SK-MEL-5 (cell line): ENCODE measurements at regions not wholly inside any gene's neighbourhood (a gene's known extent, or its start where the extent isn't known, plus 50 kb on each side); places are given as distances from the start of the nearest gene placed in this dataset.

ENCODE experiments used
- DNase-seq: peaks from one replicate; pipeline ENCODE4 v3.0.0-alpha.2; 2016; ENCODE audit warnings: low read depth, low spot score
- in situ Hi-C: cut with HindIII; loops from 2 replicates; pipeline ENCODE4 v1.10.0; 2016; ENCODE audit warnings: low sequenced_read_pairs, high pct_unique_total_duplicates, low pct_unique_long_range_greater_than_20kb

DNA sequence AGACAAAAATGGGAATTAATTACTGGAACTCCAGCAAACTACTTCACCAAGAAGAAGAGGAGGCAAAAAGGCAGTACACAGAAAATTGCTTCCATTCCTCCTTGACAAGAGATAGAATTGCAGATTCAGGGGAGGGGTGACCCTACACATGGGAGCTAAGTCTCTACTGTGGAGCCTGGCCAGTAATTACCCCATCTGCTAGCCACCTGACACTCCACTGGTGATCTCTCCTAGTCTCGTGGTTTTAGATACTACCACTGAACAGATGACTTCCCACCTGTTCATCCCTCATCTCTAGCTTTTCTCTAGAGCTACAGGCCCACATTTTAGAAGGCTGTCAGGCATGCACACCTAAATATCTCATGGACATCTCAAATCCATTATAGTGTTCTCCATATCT, 224.3 kb upstream of the NR2F2 start:
- in situ Hi-C loops = no loop called here
- DNase-seq = no peak

DNA sequence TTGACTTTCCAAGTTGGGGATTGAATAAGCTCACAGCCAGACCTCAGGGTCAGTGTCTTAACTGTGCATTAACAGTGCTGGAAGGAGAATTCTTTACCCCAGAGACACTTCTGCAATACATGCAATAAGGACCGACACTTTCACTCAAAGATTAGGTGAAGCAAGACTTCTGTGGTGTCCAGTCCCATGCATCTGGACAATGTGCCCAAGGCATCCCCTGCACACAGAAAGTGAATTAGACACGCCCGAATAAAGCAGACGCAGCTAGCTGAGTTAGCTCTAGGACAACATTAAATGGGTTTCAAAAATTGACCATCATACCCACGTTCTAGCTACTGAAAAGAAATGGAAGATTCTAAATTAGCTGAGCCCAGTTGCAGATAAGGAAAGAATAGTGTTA, 223.9 kb upstream of the NR2F2 start:
- in situ Hi-C loops = no loop called here
- no peak for DNase-seq

GRCh38 chr15:96107916-96108315, 222.6 kb upstream of the NR2F2 start:
- in situ Hi-C loops = no loop called here
- no peak for DNase-seq

- in situ Hi-C loops = no loop called here
- DNase-seq = no peak
Measured at GRCh38 chr15:96108405-96108804, 222.1 kb upstream of the NR2F2 start.

GRCh38 chr15:96109820-96110219, 220.7 kb upstream of the NR2F2 start:
- in situ Hi-C loops = no loop called here
- DNase-seq = no peak

DNA sequence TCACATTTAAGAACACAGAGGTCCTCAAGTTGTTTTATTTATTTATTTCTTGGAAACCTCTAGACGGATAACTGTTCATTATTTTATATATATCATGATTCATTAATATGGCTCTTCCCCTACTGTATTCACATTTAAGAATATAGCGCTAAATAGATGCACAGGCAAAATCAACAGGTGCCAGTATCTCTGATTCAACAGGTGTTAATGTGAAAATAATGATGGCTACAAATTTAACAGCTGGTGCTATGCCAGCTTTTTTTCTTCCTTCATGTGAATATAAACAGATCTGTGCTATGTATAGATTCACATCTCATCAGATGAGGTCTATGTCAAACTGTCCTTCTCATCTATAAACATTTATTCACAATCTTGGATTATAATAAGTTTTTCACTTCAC, 218.5 kb upstream of the NR2F2 start:
- no peak for DNase-seq
- in situ Hi-C loops = no loop called here

DNA sequence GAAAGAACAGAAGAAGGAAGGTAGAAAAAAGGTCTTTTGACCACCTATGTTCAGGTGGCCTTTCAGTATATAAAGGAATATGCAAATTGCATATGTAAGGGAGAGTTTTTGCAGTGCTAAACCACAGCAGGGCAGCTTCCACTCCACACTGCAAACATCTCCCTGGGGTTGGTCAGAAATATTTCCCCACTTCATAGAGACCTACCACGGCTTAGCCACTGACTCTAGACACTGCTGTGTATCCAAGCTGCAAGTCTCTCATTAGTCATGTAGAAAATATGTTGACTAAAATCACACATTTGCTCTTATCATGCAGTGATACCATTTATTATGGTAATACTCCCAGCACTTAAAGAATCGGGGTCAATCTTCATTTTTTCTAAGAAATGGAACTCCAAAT, 214.9 kb upstream of the NR2F2 start:
- in situ Hi-C loops = no loop called here
- no peak for DNase-seq

- in situ Hi-C loops = no loop called here
- DNase-seq = no peak
Measured at GRCh38 chr15:96117270-96117669, 213.2 kb upstream of the NR2F2 start.

- in situ Hi-C loops = no loop called here
- DNase-seq = no peak
Measured at GRCh38 chr15:96119734-96120133, 210.8 kb upstream of the NR2F2 start.

DNA sequence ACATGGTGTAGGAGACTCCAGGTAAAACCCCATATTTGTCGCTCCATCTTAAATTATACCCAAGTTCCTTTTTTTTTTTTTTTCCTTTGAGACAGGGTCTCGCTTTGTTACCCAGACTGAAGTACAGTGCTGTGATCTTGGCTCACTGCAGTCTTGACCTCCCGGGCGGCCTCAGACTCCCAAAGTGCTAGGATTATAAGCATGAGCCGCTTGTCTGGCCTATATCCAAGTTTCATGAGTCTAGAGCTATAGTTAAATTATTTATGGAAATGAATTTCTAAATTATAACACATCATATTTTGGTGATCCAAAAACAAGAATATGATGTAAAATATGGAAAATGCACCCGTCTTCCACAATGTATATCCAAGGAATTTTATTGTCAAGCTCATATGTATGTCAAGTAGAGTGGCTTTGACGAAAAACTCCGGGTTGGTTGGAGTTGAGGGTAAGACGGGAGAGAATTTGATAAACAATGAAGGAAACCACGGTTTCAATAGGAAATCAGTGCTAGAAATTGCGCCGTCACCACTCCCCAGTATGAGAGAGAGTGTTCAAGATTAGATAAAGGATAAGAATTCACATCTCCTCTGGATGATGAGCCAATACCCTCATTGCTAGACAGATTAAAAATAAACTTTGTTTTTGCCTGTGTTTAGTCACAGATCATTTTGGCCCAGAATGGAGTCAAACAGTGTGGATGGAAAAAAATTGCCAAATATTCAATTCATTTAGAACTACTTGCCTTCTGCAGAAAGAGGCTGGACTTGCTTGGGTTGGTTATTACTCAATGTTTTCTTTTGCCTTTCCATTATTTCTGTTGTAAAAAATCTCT, 209.2 kb upstream of the NR2F2 start:
- in situ Hi-C loops = no loop called here
- DNase-seq = no peak

- in situ Hi-C loops = no loop called here
- DNase-seq = no peak
Measured at GRCh38 chr15:96122077-96123027, 208.1 kb upstream of the NR2F2 start.

GRCh38 chr15:96123028-96123400, 207.5 kb upstream of the NR2F2 start:
- in situ Hi-C loops = no loop called here

GRCh38 chr15:96123630-96124187, 206.8 kb upstream of the NR2F2 start:
- no peak for DNase-seq
- in situ Hi-C loops = no loop called here

More at GRCh38 chr15:96123028-96123400, 207.5 kb upstream of the NR2F2 start:
- no peak for DNase-seq

DNA sequence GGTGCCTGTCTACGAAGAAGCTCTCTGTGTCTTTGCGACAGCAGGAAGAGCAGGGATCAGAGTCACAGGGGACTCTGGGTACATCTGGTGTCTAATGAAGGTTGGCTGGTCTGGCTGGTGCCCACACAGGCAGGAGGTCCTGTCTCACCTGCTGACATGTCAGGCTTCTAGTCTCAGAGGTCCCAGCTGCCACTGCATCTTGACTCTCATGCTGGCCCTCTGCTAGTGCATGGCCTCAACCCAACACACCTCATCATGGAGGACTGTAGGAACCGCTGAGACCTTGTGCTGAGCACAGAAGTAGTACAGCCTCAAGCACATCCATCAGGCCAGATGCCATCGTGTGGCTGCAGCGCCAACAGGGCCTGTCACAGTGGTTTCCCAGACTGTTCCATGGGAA, 206.1 kb upstream of the NR2F2 start:
- DNase-seq = no peak
- in situ Hi-C loops = no loop called here

DNA sequence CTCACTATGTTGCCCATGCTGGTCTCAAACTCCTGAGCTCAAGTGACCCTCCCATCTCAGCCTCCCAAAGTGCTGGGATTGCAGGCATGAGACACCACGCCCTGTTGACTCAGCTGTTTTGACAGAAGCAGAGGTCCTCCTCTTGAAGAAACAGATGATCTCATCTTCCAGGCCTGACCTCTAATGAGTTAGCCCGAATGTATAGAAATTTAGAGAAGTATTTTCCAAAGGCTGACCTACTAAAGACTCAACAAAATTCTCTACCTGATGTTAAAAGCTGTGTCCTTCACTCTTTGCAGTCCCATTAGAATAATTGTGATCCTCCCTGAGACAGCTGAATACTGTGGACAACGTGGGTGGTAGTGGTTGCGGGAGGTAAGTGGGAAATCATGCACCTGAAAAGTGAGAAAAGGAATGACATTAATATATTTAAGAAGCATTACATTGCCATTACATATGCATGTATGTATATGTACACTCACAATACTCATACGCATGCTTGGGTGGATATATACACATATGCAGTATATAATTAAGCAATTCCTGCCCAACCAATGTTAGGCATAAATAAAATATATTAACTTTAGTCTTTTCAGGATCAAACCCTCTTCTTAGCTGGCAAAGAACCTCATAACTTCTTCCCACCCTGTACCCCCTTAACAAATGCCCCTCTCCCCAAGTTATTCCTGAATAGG, 204.6 kb upstream of the NR2F2 start:
- no peak for DNase-seq
- in situ Hi-C loops = no loop called here

GRCh38 chr15:96126859-96127258, 203.6 kb upstream of the NR2F2 start:
- in situ Hi-C loops = no loop called here

DNA sequence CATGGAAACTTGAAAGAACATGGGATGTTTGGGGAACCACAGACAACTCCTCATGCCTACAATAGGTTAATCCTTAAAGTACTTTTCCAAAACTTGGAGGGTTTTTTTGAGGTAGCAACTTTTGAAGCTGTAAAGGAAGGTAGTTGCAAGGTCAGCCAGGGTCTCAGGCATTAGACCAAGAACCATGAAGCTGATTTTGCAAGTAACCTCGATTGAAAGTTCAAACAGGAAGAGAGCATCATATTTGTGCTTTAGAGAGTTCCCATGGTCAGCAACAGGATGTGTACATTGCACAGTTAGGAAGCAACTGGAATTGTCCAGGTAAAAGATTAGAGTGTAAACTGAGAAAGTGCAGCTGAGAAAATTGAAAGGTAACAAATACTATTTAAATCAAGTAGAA, 199.8 kb upstream of the NR2F2 start:
- no peak for DNase-seq
- in situ Hi-C loops = no loop called here

More at GRCh38 chr15:96126859-96127258, 203.6 kb upstream of the NR2F2 start:
- DNase-seq = no peak

GRCh38 chr15:96132126-96132525, 198.4 kb upstream of the NR2F2 start:
- DNase-seq = no peak
- in situ Hi-C loops = no loop called here
